AG09309 (cell line): ENCODE measurements at regions not wholly inside any gene's neighbourhood (a gene's known extent, or its start where the extent isn't known, plus 50 kb on each side); places are given as distances from the start of the nearest gene placed in this dataset.

Experiments used
- DNase-seq: peaks from one replicate; pipeline ENCODE4 v3.0.0-alpha.2; 2010; ENCODE audit warnings: low read depth
- H3K4me3 ChIP-seq: 2 replicates; pipeline ENCODE4 v1.5.1; 2011; ENCODE audit warnings: mild to moderate bottlenecking, low read depth, low read length, moderate library complexity; ENCODE audit not compliant: control insufficient read depth
- TF ChIP-seq, protein P1 (sequence below): IDR thresholded peaks from 2 replicates; pipeline ENCODE4 v1.5.1; 2011; ENCODE audit warnings: mild to moderate bottlenecking, low read depth, low read length, inconsistent platforms; ENCODE audit not compliant: insufficient read depth, control insufficient read depth; ENCODE audit errors: missing control alignments

DNA sequence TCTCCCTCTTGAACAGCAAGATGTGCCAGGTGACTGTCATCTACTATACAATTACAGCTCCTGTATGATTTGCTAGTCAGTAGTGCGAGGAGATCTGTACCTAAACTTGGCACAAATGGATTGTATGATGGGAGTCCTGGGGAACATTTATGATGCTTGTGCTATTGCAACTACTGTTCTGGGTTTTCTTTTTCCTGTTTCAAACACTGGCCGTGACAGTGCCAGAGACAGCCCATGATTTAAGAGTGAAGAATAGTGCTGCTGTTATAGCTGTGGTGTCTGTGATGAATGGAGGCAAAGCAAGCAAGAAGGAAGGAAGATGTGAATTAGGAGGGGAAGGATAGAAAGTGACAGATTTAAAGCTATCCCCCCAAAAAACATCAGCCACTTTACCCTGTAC lies 1868.9 kb downstream of the PCDH7 start:
- DNase-seq, result no peak
- H3K4me3 ChIP-seq, result no peak overlapping the region
- TF ChIP-seq, protein P1, sequence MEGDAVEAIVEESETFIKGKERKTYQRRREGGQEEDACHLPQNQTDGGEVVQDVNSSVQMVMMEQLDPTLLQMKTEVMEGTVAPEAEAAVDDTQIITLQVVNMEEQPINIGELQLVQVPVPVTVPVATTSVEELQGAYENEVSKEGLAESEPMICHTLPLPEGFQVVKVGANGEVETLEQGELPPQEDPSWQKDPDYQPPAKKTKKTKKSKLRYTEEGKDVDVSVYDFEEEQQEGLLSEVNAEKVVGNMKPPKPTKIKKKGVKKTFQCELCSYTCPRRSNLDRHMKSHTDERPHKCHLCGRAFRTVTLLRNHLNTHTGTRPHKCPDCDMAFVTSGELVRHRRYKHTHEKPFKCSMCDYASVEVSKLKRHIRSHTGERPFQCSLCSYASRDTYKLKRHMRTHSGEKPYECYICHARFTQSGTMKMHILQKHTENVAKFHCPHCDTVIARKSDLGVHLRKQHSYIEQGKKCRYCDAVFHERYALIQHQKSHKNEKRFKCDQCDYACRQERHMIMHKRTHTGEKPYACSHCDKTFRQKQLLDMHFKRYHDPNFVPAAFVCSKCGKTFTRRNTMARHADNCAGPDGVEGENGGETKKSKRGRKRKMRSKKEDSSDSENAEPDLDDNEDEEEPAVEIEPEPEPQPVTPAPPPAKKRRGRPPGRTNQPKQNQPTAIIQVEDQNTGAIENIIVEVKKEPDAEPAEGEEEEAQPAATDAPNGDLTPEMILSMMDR, result no peak

DNA sequence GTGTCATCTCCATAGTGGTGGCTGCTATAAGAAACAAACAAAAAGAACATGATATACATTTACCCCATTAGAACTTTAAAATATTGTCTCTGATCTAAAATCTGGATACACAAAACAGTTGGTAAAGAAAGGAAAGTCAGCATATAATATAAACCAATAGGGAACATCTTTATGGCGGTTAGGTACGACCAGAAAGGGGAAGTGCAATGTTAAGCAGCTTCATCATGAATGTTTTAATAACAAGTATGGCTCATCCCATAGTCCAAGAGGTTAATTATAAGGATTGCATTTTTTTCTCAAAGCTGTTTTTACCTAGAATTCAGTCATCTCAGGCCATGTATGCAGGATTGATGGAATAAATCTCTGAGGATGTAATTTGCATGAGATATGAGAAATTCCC lies 1869.7 kb downstream of the PCDH7 start:
- TF ChIP-seq, protein P1, result no peak
- H3K4me3 ChIP-seq, result no peak overlapping the region
- no peak for DNase-seq

DNA sequence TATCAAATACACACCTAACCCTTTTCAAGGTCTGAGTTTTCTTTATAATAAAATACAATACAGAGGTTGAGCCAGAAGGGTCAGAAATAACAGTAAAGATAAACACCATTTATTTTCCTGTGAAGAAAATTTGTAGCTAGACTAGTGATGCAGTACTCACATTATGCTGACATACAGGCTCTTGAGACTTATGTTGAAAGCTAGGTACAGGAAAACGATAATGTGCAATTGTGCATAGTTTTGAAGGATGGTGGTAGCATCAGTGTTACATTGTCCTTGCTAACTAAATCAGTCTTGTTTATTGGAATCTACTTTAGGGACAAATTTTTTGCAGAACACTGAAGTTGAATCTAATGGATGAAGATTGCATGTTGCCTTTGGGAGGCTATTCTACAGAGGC lies 1877.2 kb downstream of the PCDH7 start:
- DNase-seq, result no peak
- TF ChIP-seq, protein P1, result no peak
- no peak overlapping the region for H3K4me3 ChIP-seq

DNA sequence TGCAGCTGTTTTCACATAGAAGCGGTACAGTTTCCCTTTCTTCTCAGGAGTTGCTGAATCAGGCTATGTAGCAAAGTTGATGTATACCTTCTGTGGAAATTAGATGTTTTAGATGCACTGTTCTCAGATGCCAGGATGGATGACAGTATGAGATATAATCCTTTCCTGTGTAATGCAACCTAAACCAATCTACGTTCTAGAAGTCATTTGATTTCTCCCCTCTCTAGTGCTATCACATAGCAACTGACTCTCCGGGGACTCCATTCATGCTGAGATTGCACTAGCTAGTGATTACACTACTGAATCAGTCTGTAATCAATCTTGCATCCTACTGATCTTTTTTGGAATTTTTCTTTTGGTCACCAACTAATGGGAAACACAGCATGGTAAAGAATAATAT lies 1881.7 kb downstream of the PCDH7 start:
- TF ChIP-seq, protein P1, result no peak

DNA sequence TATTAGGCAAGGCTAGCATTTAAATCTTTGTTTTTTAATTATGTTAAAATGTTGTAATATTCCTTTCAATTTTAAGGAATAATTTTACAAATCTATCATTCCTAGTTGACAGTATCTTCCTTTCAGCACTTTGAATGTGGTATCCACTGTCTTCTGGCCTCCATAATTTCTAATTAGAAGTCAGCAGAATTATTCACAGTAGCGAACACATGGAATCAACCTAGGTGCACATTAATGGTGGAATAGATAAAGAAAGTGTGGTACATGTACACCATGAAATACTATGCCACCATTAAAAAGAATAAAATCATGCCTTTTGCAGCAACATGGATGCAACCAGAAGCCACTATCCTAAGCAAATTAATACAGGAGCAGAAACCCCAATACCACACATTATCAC lies 1887.8 kb downstream of the PCDH7 start:
- no peak for DNase-seq
- no peak overlapping the region for H3K4me3 ChIP-seq
- TF ChIP-seq, protein P1, result no peak

More for the DNA sequence above, 1881.7 kb downstream of the PCDH7 start:
- DNase-seq, result no peak
- no peak overlapping the region for H3K4me3 ChIP-seq

DNA sequence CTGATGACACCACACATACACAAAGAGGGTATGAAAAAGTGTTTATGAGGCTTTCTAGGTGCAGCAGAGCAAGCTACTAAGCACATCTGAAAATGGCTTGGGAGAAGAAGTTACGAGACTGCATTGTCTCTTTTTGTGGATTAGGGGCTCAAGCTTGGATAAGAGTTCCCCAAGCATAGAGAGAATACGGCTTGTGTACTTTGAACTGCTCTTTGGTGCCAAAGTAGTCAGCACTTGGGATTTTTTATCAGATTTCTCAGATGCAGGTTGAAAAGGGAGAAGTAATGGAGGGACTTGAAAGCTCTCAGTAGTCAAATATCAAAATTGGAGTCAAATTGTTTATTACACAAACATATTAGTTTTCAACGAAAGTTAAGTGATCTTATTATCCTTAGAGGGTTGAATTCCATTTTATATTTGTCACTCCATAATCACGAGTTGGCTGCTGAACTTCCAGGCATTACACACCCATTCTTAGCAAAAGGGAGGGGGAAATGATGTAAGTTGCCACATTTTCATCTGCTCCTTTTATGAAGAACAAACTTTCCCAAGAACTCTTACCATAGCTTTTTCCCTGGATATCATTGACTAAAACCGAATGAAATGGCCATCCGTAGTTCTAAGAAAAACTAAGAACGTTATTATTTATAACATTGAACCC lies 1904.9 kb downstream of the PCDH7 start:
- DNase-seq, result no peak
- TF ChIP-seq, protein P1, result no peak
- H3K4me3 ChIP-seq, result no peak overlapping the region
